Hindlimb muscle (tissue), 1 donor: ENCODE measurements at regions not wholly inside any gene's neighbourhood (a gene's known extent, or its start where the extent isn't known, plus 50 kb on each side); places are given as distances from the start of the nearest gene placed in this dataset.
A peak's percentile ranks its signal among the peaks of the same experiment; 100 is the strongest.
"Not testable (repeated sequence)": the region's sequence is repeated elsewhere in the genome, so short reads cannot be mapped to it uniquely, and the experiment has no call there.

Source experiments
- DNase-seq: peaks from one replicate; pipeline ENCODE4 v3.0.0-alpha.2; 2013

DNA sequence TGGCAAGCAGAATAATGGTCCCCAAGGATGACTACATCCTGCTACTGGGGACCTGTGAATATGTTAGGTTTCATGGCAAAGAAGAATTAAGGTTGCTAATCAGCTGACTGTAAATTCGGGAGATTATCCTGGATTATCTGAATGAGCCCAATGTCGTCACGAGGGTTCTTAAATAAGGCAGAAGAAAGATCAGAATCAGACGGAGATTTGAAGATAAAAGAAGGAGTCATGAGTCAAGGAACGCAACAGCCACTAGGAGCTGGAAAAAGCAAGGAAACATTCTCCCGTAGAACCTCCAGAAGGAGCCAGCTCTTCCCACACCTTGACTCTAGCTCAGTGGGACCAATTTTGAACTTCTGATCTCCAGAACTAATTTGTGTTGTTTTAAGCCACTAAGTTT, 82.9 kb upstream of the APBB1IP start:
- DNase-seq, result no peak

DNA sequence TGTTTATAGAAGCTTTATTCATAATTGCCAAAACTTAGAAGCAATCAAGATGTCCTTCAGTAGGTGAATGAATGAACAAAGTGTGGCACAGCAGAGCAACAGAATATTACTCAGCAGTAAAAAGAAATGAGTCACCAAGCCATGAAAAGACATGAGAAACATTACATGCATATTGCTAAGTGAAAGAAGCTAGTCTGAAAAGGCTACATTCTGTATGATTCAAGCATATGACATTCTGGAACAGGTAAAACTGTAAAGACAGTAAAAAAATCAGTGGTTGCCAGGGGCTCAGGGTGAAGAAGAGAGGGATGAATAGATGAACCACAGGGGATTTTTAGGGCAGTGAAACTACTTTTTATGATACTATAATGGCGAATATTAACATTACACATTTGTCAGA, 80.9 kb upstream of the APBB1IP start:
- no peak for DNase-seq

DNA sequence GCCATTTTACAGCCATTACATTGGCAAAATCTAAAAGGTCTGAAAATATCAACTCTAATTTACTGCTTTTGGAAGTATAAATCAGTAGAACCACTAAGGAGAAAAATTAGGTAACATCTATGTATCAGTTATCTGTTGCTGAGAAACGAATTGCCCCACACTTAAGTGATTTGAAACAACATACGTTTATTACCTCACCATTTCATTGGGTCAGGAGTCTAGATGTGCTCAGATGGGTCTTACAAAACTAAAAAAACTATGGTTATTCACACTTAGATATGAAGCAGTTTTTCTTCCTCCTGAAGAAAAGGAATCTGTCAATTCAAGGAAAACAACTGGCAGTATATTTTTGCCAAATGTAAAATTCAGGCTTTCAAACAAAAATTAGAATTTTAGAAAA, 80.1 kb upstream of the APBB1IP start:
- no peak for DNase-seq

DNA sequence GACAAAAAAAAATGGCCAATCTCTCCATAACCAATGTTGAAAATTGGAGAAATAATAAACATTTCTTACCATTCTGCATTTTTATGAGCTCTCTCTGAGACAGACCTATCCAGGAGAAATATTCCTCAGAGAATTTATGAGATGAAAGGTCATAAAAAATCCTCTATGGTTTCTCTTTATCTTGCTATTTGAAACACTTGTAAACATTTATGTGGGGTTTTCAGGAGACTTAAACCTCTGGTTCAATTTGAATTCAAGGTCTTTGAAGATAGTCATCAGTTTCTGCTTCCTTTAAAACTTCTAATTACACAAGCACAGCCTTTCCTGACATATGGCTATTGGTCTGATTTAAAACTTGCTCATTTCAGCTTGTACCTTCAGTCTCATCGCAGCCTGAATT, 78.5 kb upstream of the APBB1IP start:
- no peak for DNase-seq

DNA sequence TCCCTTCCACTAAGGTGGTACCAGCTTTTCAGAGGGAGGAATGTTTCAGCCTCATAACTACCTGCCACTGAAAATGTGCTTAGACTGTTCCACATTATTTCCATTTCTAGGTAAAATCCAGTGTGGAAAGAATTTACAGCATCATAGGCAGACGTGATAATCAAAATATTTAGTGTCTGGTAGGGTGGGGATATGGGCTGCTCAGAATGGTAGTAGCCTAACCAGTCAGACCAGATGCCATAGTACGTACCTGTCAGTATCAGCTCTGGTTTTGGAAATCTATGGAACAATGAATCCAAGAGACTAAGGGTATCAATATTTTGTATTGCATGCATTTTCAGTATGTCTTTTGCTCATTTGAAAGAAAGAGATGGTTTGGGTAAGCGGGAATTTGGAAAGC, 76.8 kb upstream of the APBB1IP start:
- DNase-seq, result no peak

DNA sequence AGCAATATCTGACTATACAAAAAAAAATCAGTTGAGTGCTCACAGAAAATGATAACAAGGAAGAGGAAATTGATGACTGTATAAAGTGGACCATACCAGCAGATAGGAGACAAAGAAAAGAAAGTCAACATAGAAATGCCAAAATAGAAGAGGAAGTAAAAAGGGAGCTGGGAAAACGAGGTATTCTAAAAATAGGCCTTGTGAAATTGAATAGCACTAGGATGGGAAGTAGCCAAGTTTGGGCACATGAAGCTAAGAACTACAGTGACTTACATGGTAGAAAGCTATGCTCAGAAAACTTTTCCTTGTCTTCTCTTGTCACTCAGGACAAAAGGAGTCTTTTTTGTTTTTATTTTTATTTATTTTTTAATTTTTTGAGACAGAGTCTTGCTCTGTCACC, 76.2 kb upstream of the APBB1IP start:
- DNase-seq, result no peak

DNA sequence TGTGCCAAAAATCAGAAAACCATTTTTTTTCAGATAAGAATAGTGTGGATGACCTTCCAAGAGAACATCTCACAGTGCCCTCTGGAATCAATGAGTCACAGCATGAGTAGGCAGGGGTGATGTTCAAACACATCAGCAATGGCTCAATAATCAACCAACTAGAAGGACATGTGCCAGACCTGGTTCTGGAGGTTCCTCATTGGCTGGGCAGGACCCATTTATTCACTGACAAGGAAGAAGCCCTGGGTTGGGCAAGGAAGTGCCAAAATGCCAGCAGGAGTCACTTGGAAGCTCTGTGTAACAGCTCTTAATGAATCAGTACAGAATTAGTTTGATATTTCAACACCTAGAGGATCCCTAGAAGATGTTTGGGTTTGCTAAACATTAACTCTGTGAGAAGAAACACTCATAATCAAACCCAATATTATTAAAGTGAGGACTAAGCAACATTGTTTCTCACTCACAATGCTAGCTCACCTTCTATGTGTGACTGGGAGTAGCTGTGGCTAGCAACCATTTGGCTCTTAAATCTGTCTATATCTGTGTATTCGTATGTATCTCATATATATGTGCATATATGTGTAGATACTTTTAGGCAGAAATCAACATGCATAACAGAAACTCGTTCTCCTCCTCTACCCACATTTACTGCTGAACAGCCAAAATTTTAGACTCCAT, 72.3 kb upstream of the APBB1IP start:
- DNase-seq, result no peak

DNA sequence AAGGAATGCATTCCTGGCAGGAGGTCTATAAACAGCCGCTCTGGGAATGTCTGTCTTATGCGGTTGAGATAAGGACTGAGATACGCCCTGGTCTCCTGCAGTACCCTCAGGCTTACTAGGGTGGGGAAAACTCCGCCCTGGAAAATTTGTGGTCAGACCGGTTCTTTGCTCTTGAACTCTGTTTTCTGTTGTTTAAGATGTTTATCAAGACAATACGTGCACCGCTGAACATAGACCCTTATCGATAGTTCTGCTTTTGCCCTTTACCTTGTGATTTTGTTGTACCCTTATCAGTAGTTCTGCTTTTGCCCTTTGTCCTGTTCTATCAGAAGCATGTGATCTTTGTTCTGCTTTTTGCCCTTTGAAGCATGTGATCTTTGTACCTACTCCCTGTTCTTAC, 71.1 kb upstream of the APBB1IP start:
- not testable (repeated sequence) for DNase-seq

DNA sequence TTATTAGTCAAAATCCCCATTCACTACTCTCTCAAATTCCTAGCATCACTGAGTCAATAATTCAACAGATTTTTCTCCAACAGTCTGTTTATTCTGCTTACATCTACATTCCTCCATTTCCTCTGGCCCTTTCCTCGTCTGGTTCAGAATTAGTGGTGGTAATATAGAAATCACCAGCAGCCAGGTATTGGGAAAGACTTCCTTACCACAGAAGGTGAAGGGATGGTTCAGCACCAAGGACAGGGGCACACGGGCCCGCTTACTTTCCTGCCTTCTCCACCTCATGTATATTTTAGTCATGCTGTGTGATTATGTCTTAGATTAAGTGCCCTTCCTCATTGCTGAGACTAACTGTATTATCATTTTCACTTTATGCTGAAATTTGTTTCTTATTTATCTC, 70.4 kb upstream of the APBB1IP start:
- DNase-seq, result peak; percentile 34

DNA sequence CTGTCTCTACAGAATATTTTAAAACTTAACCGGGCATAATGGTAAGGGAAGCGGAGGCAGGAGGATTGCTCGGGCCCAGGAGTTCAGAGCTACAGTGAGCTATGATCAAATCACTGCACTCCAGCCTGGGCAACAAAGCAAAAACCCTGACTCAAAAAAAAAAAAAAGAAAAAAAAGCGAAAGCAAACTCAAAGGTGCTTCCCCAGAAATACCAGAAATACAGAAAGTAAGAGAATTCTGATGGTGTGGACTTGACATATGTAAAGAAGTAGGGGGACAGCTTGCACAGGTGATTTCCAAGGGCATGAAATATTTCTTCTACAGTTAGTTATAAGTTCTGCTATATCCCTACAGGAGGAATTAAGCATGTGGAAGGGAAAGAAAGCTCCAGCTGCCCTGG, 69.7 kb upstream of the APBB1IP start:
- no peak for DNase-seq

DNA sequence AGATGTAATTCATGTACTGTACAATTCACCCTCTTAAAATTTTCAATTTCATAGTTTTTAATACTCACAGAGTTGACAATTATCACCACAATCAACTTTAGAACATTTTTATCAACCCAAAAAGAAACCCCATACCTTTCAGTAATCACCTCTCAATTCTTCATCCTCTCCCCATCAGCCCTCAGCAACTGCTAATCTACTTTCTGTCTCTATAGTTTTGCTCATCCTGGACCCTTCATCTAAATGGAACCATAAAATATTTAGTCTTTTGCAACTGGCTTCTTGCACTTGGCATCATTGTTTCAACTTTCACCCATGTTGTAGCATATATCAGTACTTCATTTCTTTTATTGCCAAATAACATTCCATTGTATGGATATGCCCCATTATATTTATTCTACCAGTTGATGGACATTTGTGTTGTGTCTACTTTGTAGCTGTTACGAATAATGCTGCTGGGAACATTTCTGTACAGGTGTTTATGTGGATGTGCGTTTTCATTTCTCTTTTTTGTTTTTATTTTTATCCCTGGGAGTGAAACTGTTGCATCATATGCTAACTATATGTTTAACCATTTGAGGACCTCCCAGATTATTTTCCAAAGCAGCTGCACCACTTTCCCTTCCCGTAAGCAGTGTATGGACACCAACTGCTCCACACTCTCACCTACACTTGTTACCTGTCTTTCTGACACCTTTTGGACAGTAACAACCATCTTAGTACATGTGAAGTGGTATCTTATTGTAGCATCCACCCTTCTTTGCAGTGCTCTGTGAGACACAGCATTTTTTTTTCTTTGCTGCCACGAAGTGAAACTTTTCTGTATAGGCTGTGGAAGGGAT, 65.4 kb upstream of the APBB1IP start:
- no peak for DNase-seq

DNA sequence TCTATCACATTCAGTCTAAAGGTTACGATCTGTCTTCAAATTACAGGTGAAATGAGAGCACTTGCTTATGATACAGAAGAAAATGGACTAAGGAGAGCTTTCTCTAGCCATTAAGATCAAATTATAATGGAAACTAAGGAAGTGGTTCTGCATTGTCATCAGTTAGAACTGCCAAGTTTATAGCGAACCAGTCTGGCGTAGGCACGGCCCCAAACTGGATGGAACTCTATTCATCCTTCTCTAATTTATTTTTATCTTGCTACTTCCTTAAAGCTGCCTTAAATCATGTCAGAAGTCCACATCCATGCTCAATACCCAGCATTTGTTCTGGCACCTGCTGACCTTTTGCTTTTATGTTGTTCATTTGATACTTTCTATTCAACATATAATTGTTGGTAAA, 63.7 kb upstream of the APBB1IP start:
- DNase-seq, result no peak

DNA sequence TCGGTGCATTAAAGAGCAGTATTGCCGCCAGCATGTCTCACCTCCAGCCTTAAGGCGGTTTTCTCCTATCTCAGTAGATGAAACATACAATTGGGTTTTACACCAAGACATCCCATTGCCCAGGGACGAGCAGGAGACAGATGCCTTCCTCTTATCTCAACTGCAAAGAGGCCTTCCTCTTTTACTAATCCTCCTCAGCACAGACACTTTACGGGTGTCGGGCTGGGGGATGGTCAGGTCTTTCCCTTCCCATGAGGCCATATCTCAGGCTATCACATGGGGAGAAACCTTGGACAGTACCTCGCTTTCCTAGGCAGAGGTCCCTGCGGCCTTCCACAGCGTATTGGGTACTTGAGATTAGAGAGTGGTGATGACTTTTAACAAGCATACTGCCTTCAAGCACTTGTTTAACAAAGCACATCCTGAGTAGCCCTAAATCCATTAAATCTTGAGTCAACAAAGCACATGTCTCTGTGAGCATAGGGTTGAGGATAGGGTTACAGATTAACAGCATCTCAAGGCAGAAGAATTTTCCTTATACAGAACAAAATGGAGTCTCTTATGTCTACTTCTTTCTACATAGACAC, 60.8 kb upstream of the APBB1IP start:
- DNase-seq, result not testable (repeated sequence)

DNA sequence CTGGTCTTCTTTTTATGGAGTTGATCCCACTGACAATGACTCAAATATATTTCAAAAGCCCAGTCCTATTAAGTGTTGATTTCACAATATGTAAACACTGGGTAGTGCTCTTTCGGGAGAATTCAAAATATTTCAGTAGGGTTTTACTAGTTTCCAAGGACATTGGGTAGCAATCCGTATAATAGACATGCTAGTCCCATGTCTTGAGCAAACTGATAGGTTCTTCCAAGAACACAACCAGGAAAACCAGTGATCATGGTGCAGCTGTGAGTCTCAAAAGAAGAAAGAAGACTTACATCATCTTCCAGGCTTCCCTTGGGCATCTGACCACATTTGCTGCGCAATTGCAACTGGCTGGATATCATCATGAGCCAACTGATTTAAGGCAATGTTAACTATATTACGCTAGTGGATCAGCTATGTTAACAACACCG, 59.3 kb upstream of the APBB1IP start:
- no peak for DNase-seq

DNA sequence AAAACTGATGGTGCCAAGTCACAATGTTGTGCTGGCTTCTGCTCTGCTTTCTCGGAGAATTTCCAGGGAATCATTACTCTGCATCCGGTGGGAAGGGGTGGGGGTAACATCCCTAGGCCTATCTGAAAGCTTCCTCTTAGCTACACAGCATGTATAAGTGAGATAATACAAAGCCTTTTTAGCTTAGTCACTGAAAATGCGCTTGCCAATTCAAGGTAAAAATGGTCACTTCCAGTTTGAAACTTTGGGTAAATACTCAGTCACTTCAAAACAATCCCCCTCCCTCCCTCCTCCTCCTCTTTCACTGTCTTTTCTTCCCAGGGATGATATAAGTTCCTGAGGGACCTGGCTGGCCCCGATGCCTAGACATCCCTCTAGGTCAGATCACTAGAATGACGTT, 57.3 kb upstream of the APBB1IP start:
- DNase-seq, result no peak

DNA sequence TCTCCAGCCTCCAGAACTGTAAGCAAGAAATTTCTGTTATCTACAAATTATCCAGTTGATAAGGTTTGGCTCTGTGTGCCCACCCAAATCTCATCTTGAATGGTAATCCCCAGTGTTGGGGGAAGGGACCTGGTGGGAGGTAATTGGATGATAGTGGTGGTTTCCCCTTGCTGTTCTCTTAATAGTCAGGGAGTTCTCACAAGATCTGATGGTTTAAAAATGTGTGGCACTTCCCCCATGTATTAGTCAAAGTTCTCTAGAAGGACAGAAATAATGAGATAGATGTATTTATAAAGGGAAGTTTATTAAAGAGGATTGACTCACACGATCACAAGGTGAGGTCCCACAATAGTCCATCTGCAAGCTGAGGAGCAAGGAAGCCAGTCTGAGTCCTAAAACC, 56.2 kb upstream of the APBB1IP start:
- DNase-seq, result no peak

DNA sequence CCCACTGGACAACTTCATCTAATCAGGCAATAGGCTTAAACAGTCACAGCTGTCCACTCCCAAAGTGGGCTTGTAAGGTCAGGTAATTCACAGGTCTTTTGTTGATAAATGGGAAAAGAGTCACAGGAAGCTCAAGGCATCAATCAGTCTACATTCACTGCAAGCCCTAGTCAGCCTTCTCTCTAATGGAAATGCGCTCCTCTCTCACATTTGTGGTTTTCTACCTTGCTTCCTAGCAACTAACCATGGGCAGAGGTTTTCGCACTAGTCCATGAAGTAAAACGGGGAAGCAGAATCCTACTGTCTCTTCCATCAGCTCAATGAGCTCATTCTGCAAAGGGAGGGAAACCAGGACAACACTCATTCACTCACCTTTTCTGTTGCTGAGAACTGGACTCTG, 53.5 kb upstream of the APBB1IP start:
- DNase-seq, result no peak

DNA sequence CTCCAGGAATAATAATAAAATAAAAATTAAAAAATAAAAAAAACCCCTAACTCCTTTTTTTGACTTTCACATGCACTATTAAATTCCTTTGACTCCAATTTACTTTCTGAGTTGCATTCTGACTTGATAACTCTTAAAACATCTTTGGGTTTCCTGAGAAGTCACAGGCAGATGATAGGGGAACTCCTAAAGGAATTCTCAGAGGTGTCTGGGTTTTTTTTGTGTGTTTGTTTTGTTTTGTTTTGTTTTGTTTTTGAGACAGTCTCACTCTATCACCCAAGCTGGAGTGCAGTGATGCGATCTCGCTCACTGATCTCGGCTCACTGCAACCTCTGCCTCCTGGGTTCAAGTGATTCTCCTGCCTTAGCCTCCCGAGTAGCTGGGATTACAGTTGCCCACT, 52.7 kb upstream of the APBB1IP start:
- no peak for DNase-seq

DNA sequence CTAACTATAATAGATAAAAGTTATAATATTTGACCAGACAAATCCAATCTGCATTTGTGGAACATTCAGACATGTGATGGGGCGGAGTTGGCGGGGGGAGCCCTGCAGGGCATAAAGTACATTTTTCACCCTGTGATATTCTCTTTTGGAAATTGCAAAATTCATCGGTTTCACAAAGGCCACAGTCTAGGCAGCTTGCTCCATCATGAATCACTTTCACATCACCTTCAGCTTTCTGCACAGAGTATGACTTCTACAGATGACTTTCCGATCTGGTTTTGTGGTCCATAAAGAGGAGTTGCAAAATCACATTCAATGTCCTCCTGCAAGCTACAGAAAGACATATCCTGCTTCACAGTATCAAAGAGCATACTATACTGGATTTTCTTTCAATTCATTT, 51.4 kb upstream of the APBB1IP start:
- no peak for DNase-seq
